ENCODE measurements at regions not wholly inside any gene's neighbourhood (a gene's known extent, or its start where the extent isn't known, plus 50 kb on each side); places are given as distances from the start of the nearest gene placed in this dataset.

DNA sequence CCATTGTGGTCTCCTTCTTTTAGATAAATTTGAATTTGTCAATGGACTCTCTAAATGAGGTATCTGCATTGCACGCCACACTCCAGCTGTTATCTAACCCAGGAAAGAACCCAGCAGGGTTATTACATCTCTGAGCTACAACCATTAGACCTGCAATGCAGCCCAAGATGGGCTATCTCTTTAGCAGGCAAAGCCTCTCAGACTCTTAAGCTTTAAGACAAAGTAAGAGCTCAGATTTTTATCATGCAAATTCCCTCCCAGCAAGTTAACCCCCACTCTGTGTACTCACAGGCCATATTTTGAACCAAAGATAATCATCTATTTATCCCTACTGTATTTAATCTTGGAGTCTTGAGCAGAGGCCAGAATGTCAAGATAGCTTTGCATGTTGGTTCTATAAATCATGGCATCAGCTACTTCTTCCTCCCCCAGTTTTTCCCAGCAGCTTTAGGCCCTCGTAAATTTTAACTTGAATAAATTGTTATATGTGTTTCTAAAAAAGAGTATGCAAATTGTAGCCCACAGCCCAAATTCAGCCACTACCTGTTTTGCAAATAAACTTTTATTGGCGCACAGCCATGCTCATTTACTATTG lies 273.7 kb upstream of the PKDCC start:
- TF ChIP-seq, protein P1, sequence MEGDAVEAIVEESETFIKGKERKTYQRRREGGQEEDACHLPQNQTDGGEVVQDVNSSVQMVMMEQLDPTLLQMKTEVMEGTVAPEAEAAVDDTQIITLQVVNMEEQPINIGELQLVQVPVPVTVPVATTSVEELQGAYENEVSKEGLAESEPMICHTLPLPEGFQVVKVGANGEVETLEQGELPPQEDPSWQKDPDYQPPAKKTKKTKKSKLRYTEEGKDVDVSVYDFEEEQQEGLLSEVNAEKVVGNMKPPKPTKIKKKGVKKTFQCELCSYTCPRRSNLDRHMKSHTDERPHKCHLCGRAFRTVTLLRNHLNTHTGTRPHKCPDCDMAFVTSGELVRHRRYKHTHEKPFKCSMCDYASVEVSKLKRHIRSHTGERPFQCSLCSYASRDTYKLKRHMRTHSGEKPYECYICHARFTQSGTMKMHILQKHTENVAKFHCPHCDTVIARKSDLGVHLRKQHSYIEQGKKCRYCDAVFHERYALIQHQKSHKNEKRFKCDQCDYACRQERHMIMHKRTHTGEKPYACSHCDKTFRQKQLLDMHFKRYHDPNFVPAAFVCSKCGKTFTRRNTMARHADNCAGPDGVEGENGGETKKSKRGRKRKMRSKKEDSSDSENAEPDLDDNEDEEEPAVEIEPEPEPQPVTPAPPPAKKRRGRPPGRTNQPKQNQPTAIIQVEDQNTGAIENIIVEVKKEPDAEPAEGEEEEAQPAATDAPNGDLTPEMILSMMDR (conservative IDR thresholded peaks at IDR 0.05; ENCODE audit: low read depth, low read length): no peak
- no peak for TF ChIP-seq EZH2 (IDR thresholded peaks at IDR 0.05; ENCODE audit: borderline replicate concordance, low read depth, low read length, poor library complexity, severe bottlenecking)

Measured in A673 (cell line).